HL-60 (cell line): ENCODE measurements at regions not wholly inside any gene's neighbourhood (a gene's known extent, or its start where the extent isn't known, plus 50 kb on each side); places are given as distances from the start of the nearest gene placed in this dataset.

Source experiments
- DNase-seq, 2 experiments: peaks; one replicate each; pipeline ENCODE4 v3.0.0-alpha.2; 2010 to 2020; ENCODE audit warnings: low read depth in 1 of 2, low spot score in 1 of 2
- H3K27ac ChIP-seq: fragments of 250-450 bp; sonication (Bioruptor Pico); replicated peaks from 2 replicates; pipeline ENCODE4 v1.5.1; 2020; ENCODE audit warnings: mild to moderate bottlenecking, moderate library complexity
- H3K27me3 ChIP-seq: fragments of 250-450 bp; sonication (Bioruptor Pico); 2 replicates; pipeline ENCODE4 v1.5.1; 2021; ENCODE audit warnings: mild to moderate bottlenecking, moderate library complexity; ENCODE audit not compliant: insufficient read depth, poor library complexity, severe bottlenecking
- H3K4me3 ChIP-seq: replicated peaks from 2 replicates; pipeline ENCODE4 v1.5.1; 2011; ENCODE audit warnings: mild to moderate bottlenecking, control low read depth, low read length; ENCODE audit not compliant: insufficient read depth
- GABPA ChIP-seq: IDR thresholded peaks from 2 replicates; pipeline ENCODE4 v1.6.1; 2012; ENCODE audit warnings: low read depth
- POLR2AphosphoS5 ChIP-seq: IDR thresholded peaks from 2 replicates; pipeline ENCODE4 v1.6.1; 2012; ENCODE audit warnings: low read depth
- SPI1 ChIP-seq: IDR thresholded peaks from 2 replicates; pipeline ENCODE4 v1.6.1; 2012; ENCODE audit warnings: low read depth, mild to moderate bottlenecking, borderline replicate concordance
- TF ChIP-seq, protein P1 (sequence below): IDR thresholded peaks from one replicate; pipeline ENCODE4 v1.5.1; 2011; ENCODE audit warnings: low read length, control low read depth, inconsistent platforms; ENCODE audit not compliant: insufficient read depth
- TF ChIP-seq, protein P2 (sequence below): IDR thresholded peaks from 2 replicates; pipeline ENCODE4 v1.6.1; 2012; ENCODE audit warnings: low read depth; ENCODE audit not compliant: insufficient replicate concordance

DNA sequence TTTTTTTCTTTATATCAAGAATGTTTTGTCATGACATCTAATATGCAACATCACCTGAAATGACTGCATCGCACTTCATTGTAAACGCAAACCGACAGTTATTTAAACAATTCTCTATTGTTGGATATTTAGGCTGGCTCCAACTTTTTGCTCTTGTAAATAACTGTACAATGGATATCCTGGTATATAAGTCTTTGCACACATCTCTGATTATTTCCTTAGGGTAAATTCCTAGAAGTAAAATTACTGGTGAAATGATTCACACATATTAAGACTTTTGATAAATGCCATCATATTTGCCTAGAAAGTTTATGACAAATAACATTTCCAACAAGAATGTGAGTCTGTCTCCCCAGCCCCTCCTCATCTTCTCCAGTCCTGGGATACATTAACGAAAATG is 154.7 kb downstream of the TFAP2C start:
- Histone ChIP-seq H3K27me3 (peaks cover 6% of the 10 kb centered on the region), H3K27ac (no peak overlapping the region), H3K4me3 (no peak overlapping the region)
- TF ChIP-seq GABPA, result no peak
- no peak for DNase-seq

GRCh38 chr20:56786503-56786902 is 157.4 kb downstream of the TFAP2C start:
- Histone ChIP-seq H3K27me3 (peaks cover 6% of the 10 kb centered on the region), H3K4me3 (no peak overlapping the region), H3K27ac (no peak overlapping the region)
- DNase-seq, result no peak
- TF ChIP-seq, protein P1, sequence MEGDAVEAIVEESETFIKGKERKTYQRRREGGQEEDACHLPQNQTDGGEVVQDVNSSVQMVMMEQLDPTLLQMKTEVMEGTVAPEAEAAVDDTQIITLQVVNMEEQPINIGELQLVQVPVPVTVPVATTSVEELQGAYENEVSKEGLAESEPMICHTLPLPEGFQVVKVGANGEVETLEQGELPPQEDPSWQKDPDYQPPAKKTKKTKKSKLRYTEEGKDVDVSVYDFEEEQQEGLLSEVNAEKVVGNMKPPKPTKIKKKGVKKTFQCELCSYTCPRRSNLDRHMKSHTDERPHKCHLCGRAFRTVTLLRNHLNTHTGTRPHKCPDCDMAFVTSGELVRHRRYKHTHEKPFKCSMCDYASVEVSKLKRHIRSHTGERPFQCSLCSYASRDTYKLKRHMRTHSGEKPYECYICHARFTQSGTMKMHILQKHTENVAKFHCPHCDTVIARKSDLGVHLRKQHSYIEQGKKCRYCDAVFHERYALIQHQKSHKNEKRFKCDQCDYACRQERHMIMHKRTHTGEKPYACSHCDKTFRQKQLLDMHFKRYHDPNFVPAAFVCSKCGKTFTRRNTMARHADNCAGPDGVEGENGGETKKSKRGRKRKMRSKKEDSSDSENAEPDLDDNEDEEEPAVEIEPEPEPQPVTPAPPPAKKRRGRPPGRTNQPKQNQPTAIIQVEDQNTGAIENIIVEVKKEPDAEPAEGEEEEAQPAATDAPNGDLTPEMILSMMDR, result no peak
- TF ChIP-seq POLR2AphosphoS5 (no peak), SPI1 (no peak), GABPA (no peak)
- TF ChIP-seq, protein P2, sequence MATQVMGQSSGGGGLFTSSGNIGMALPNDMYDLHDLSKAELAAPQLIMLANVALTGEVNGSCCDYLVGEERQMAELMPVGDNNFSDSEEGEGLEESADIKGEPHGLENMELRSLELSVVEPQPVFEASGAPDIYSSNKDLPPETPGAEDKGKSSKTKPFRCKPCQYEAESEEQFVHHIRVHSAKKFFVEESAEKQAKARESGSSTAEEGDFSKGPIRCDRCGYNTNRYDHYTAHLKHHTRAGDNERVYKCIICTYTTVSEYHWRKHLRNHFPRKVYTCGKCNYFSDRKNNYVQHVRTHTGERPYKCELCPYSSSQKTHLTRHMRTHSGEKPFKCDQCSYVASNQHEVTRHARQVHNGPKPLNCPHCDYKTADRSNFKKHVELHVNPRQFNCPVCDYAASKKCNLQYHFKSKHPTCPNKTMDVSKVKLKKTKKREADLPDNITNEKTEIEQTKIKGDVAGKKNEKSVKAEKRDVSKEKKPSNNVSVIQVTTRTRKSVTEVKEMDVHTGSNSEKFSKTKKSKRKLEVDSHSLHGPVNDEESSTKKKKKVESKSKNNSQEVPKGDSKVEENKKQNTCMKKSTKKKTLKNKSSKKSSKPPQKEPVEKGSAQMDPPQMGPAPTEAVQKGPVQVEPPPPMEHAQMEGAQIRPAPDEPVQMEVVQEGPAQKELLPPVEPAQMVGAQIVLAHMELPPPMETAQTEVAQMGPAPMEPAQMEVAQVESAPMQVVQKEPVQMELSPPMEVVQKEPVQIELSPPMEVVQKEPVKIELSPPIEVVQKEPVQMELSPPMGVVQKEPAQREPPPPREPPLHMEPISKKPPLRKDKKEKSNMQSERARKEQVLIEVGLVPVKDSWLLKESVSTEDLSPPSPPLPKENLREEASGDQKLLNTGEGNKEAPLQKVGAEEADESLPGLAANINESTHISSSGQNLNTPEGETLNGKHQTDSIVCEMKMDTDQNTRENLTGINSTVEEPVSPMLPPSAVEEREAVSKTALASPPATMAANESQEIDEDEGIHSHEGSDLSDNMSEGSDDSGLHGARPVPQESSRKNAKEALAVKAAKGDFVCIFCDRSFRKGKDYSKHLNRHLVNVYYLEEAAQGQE, result no peak

GRCh38 chr20:56788041-56788670 is 159.1 kb downstream of the TFAP2C start:
- TF ChIP-seq, protein P1, result no peak
- TF ChIP-seq GABPA, result no peak
- no peak for TF ChIP-seq SPI1
- no peak for TF ChIP-seq POLR2AphosphoS5
- TF ChIP-seq, protein P2, result no peak
- Histone ChIP-seq H3K27ac (no peak overlapping the region), H3K27me3 (peaks cover 6% of the 10 kb centered on the region), H3K4me3 (no peak overlapping the region)
- DNase-seq, result peak in 1 of 2 experiments; percentile 34

DNA sequence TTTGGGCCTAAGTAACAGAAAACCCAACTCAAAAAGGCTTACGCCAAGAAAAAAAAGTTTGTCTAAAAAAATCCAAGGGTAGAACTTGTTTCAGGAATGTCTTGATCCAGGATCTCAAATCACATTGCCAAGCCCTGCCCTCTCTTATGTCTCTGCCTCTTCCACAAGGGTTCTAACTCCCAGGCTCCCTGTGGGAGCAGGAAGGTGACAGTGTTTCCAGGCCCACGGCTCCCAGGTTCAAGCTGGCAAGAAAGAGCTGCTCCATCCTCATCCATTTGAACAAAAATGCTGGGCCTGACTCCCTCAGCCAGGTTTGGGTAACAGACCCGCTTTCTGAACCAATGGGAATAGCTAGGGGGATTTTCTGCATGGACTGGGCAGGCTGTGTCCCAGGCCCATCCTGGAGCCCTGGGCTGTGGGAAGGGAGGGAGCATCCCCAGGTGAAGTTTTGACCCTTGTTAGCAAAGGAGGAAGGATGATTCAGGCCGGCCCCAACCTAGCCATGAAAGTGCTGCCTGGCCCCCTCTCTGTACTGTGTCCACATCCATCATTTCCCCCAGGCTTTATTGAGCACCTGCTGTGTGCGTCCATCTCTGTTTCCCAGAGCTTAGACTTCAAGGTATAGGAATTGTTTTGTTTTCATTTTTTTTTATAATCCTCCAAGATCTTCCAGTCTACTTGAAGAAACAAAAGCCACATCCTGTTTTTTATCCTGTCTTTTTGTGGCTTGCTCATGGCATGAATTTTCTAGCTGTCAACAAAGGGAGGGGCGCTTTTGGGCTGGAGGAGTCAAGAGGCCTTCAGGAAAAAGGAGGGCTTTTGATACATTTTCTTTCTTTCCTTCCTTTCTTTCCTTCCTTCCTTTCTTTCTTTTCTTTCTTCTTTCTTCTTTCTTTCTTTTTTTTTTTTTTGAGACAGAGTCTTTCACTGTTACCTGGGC is 159.8 kb downstream of the TFAP2C start:
- H3K4me3 ChIP-seq, result no peak overlapping the region
- H3K27ac ChIP-seq, result no peak overlapping the region
- DNase-seq, result no peak
- H3K27me3 ChIP-seq, result peaks cover 6% of the 10 kb centered on the region
- TF ChIP-seq, protein P2, result no peak
- TF ChIP-seq SPI1, result no peak
- TF ChIP-seq, protein P1, result no peak
- TF ChIP-seq POLR2AphosphoS5, result no peak
- no peak for TF ChIP-seq GABPA
